ENCODE measurements at regions not wholly inside any gene's neighbourhood (a gene's known extent, or its start where the extent isn't known, plus 50 kb on each side); places are given as distances from the start of the nearest gene placed in this dataset.
A peak's percentile ranks its signal among the peaks of the same experiment; 100 is the strongest.

DNA sequence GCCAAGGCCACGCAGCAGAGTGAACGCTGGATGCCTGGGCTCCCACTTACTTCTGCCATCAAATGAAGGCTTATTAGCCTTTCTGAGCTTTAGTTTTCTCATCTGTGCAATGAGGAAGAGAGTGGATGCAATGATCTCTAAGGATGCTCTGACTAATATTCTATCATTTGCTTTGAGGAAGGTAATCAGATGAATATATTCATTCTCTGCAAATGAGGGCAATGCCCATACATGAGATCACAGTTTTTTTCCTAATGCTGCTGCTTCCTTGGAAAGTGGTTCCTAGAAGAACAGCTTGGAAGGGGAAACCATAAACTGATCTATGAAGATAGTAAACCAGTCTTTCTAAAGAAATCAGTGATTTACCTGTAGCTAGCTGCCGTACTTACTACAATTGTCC, 152.4 kb downstream of the NSG2 start:
- Mint-ChIP-seq H3K4me1 (ENCODE audit: low read depth, unreplicated experiment) (no peaks in the 10 kb centered on the region), H3K36me3 (ENCODE audit: insufficient read depth, unreplicated experiment) (no peaks in the 10 kb centered on the region), H3K27ac (ENCODE audit: unreplicated experiment) (no peak overlapping the region), H3K9me3 (ENCODE audit: low read depth, unreplicated experiment) (no peaks in the 10 kb centered on the region), H3K27me3 (ENCODE audit: unreplicated experiment) (peaks cover 34% of the 10 kb centered on the region), H3K4me3 (ENCODE audit: low read depth, unreplicated experiment) (no peak overlapping the region)
- BruUV-seq (replicated peaks): no TSS peak
- TF ChIP-seq, protein P1, sequence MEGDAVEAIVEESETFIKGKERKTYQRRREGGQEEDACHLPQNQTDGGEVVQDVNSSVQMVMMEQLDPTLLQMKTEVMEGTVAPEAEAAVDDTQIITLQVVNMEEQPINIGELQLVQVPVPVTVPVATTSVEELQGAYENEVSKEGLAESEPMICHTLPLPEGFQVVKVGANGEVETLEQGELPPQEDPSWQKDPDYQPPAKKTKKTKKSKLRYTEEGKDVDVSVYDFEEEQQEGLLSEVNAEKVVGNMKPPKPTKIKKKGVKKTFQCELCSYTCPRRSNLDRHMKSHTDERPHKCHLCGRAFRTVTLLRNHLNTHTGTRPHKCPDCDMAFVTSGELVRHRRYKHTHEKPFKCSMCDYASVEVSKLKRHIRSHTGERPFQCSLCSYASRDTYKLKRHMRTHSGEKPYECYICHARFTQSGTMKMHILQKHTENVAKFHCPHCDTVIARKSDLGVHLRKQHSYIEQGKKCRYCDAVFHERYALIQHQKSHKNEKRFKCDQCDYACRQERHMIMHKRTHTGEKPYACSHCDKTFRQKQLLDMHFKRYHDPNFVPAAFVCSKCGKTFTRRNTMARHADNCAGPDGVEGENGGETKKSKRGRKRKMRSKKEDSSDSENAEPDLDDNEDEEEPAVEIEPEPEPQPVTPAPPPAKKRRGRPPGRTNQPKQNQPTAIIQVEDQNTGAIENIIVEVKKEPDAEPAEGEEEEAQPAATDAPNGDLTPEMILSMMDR (IDR thresholded peaks at IDR 0.05; ENCODE audit: unreplicated experiment): no peak
- intact Hi-C loops (cut with micrococcal nuclease; ENCODE audit: unreplicated experiment): no loop called here
- CTCF ChIA-PET: no interaction called here
- no peak for DNase-seq

- DNase-seq: no peak
- H3K27me3 Mint-ChIP-seq (ENCODE audit: unreplicated experiment): peaks cover 34% of the 10 kb centered on the region
- intact Hi-C loops (cut with micrococcal nuclease; ENCODE audit: unreplicated experiment): no loop called here
- H3K27ac Mint-ChIP-seq (ENCODE audit: unreplicated experiment): no peak overlapping the region
- BruUV-seq (replicated peaks): no TSS peak
- H3K36me3 Mint-ChIP-seq (ENCODE audit: insufficient read depth, unreplicated experiment): no peaks in the 10 kb centered on the region
- H3K9me3 Mint-ChIP-seq (ENCODE audit: low read depth, unreplicated experiment): no peaks in the 10 kb centered on the region
- H3K4me1 Mint-ChIP-seq (ENCODE audit: low read depth, unreplicated experiment): no peaks in the 10 kb centered on the region
- TF ChIP-seq, protein P1 (IDR thresholded peaks at IDR 0.05; ENCODE audit: unreplicated experiment): no peak
- CTCF ChIA-PET: no interaction called here
- H3K4me3 Mint-ChIP-seq (ENCODE audit: low read depth, unreplicated experiment): no peak overlapping the region
Observed at GRCh38 chr5:174198541-174198940, 153.0 kb downstream of the NSG2 start.

DNA sequence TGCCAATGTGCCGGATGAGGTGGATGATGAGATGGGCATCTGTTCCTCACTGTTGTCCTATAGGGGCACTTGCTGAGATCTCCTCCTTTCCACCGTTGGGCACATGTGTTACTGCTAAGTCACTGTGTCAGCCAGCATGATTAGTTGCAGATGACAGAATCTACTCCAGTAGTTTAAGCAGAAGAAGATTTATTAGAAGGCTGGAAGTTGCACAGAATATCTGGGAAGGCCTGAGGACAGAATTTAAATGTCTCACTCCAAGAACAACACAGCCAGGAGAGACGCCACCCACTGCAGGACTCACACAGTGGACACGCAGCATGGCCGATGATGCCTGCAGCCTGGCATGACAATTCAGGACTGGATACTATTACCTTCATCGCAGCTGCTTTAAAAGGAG, 157.5 kb downstream of the NSG2 start:
- Mint-ChIP-seq H3K36me3 (ENCODE audit: insufficient read depth, unreplicated experiment) (no peaks in the 10 kb centered on the region), H3K4me3 (ENCODE audit: low read depth, unreplicated experiment) (no peak overlapping the region), H3K27me3 (ENCODE audit: unreplicated experiment) (peaks cover 59% of the 10 kb centered on the region), H3K27ac (ENCODE audit: unreplicated experiment) (no peak overlapping the region), H3K9me3 (ENCODE audit: low read depth, unreplicated experiment) (no peaks in the 10 kb centered on the region), H3K4me1 (ENCODE audit: low read depth, unreplicated experiment) (no peaks in the 10 kb centered on the region)
- no peak for DNase-seq
- TF ChIP-seq, protein P1 (IDR thresholded peaks at IDR 0.05; ENCODE audit: unreplicated experiment): no peak
- no TSS peak for BruUV-seq (replicated peaks)
- CTCF ChIA-PET: no interaction called here
- intact Hi-C loops (cut with micrococcal nuclease; ENCODE audit: unreplicated experiment): no loop called here

DNA sequence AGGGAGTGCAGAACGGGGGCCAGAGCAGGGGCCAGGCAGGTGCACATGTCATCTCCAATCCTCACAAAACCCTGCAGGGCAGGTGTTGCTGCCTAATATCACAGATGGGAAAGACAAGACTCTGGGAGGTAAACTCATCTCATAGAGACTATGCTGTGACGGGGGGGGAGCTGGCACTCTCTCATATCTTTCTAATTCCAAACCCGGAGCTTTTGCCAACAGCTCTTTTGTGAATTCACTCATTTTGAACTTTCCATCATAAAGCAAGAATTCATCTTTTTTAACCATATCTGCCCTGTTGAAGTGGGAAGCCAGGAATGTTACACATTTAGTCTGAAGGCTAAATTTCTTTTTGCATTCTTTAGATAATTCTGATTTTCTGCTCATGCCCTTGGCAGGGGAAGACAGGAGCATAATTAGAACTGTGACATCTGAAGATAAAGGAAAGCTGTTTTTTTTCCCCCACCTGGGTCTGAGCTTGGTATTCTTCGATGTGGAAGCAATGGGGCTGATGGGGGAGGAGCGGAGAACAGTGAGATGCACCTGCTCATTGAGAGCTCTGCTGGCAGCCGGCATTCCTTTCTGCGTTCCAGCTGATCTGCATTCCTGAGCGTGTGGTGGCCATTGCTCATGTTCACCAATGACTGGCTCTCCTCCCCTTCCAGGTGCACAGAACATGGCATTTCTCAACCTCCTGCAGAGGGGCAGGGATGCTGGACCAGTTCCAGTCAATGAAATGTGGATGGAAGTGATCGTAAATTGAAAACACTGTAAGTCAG, 159.2 kb downstream of the NSG2 start:
- H3K4me3 Mint-ChIP-seq (ENCODE audit: low read depth, unreplicated experiment): no peak overlapping the region

More for the DNA sequence above, 159.2 kb downstream of the NSG2 start:
- CTCF ChIA-PET: interaction anchor here (0.6 kb wide), 1 partner anchor 20 kb away, joined by 4 read pairs; no protein-coding TSS in a partner anchor
- Mint-ChIP-seq H3K27me3 (ENCODE audit: unreplicated experiment) (peaks cover 72% of the 10 kb centered on the region), H3K4me1 (ENCODE audit: low read depth, unreplicated experiment) (no peaks in the 10 kb centered on the region), H3K9me3 (ENCODE audit: low read depth, unreplicated experiment) (no peaks in the 10 kb centered on the region), H3K27ac (ENCODE audit: unreplicated experiment) (no peak overlapping the region), H3K36me3 (ENCODE audit: insufficient read depth, unreplicated experiment) (no peaks in the 10 kb centered on the region)
- no TSS peak for BruUV-seq (replicated peaks)
- peak; percentile 45 for DNase-seq
- TF ChIP-seq, protein P1 (IDR thresholded peaks at IDR 0.05; ENCODE audit: unreplicated experiment): no peak
- intact Hi-C loops (cut with micrococcal nuclease; ENCODE audit: unreplicated experiment): no loop called here

Measured in Calu3 (cell line).